WERI-Rb-1 (cell line): ENCODE measurements at regions not wholly inside any gene's neighbourhood (a gene's known extent, or its start where the extent isn't known, plus 50 kb on each side); places are given as distances from the start of the nearest gene placed in this dataset.

Experiments used
- DNase-seq: peaks from one replicate; pipeline ENCODE4 v3.0.0-alpha.2; 2020
- H3K27ac ChIP-seq: fragments of 250-450 bp; sonication (Bioruptor Pico); 2 replicates; pipeline ENCODE4 v1.5.1; 2020; ENCODE audit warnings: mild to moderate bottlenecking, moderate library complexity
- H3K27me3 ChIP-seq: fragments of 250-450 bp; sonication (Bioruptor Pico); 2 replicates; pipeline ENCODE4 v1.5.1; 2021; ENCODE audit warnings: mild to moderate bottlenecking, low read depth, moderate library complexity; ENCODE audit not compliant: insufficient read depth, severe bottlenecking
- H3K36me3 ChIP-seq: fragments of 250-450 bp; sonication (Bioruptor Pico); 2 replicates; pipeline ENCODE4 v1.5.1; 2020; ENCODE audit warnings: mild to moderate bottlenecking, moderate library complexity
- H3K4me3 ChIP-seq: 2 replicates; pipeline ENCODE4 v1.5.1; 2011; ENCODE audit warnings: low read depth, mild to moderate bottlenecking, control low read depth, low read length
- H3K9me3 ChIP-seq: fragments of 250-450 bp; sonication (Bioruptor Pico); 2 replicates; pipeline ENCODE4 v1.5.1; 2021; ENCODE audit warnings: mild to moderate bottlenecking, moderate library complexity; ENCODE audit not compliant: severe bottlenecking
- TF ChIP-seq, protein P1 (sequence below): IDR thresholded peaks from 2 replicates; pipeline ENCODE4 v1.5.1; 2011; ENCODE audit warnings: low read depth, mild to moderate bottlenecking, control low read depth, inconsistent platforms, low read length

DNA sequence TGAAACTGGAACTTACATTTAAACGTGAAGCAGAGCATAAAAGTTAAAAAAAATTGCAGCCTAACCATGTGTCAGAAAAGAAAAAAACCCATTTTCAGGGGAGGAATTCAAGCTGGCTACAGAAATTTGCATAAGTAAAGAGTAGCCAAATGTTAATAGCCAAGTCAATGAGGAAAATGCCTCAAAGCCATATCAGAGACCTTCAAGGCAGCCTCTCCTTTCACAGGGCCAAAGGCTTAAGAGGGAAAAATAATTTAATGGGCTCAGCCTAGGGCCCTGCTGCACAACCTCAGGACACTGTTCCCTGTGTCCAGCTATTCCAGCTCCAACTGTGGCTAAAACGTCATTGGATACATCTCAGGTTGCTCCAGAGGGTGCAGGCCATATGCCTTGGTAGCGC is 749.5 kb downstream of the FLRT2 start:
- Histone ChIP-seq H3K36me3 (no peaks in the 10 kb centered on the region), H3K4me3 (no peak overlapping the region), H3K27ac (no peak overlapping the region), H3K9me3 (no peaks in the 10 kb centered on the region), H3K27me3 (no peaks in the 10 kb centered on the region)
- DNase-seq = no peak
- TF ChIP-seq, protein P1, sequence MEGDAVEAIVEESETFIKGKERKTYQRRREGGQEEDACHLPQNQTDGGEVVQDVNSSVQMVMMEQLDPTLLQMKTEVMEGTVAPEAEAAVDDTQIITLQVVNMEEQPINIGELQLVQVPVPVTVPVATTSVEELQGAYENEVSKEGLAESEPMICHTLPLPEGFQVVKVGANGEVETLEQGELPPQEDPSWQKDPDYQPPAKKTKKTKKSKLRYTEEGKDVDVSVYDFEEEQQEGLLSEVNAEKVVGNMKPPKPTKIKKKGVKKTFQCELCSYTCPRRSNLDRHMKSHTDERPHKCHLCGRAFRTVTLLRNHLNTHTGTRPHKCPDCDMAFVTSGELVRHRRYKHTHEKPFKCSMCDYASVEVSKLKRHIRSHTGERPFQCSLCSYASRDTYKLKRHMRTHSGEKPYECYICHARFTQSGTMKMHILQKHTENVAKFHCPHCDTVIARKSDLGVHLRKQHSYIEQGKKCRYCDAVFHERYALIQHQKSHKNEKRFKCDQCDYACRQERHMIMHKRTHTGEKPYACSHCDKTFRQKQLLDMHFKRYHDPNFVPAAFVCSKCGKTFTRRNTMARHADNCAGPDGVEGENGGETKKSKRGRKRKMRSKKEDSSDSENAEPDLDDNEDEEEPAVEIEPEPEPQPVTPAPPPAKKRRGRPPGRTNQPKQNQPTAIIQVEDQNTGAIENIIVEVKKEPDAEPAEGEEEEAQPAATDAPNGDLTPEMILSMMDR = no peak

DNA sequence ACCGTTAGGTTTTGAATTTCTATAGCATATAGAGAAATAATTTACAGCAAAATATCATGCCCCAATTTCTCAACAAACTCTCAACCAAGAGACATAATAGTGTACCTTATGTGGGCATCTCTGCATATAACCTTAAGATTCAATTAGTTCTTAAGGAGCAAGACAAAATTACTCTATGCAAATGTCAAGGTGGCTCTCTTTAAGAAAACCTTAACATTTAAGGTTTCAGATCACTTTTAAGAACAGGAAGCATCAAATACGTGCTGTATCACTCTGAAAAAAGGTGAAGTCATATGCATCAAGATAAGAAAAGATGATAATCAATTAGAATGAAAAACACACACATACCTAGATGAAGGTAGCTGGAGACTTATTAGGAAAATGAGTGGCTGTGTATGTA is 728.0 kb downstream of the FLRT2 start:
- no peak overlapping the region for H3K27ac ChIP-seq
- H3K36me3 ChIP-seq = no peaks in the 10 kb centered on the region
- no peaks in the 10 kb centered on the region for H3K27me3 ChIP-seq
- no peaks in the 10 kb centered on the region for H3K9me3 ChIP-seq
- TF ChIP-seq, protein P1 = no peak
- DNase-seq = no peak
- H3K4me3 ChIP-seq = no peak overlapping the region

DNA sequence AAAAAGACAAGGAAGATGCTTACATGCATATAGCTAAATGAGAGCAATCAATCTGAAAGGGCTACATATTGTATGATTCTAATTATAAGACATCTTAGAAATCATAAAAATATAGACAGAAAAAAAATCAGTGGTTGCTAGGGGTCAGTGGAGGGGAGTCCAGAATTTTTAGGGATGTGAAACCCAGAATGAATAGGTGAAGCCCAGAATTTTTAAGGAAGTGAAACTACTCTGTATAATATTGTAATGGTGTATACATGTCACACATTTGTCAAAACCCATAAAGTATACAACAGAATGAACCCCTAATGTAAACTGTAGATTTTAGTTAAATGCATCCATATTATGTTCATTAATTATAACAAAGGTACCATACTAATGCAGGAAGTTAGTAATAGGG is 713.2 kb downstream of the FLRT2 start:
- TF ChIP-seq, protein P1 = no peak
- Histone ChIP-seq H3K27ac (no peak overlapping the region), H3K4me3 (no peak overlapping the region), H3K27me3 (no peaks in the 10 kb centered on the region), H3K36me3 (no peaks in the 10 kb centered on the region), H3K9me3 (no peaks in the 10 kb centered on the region)
- DNase-seq = no peak

DNA sequence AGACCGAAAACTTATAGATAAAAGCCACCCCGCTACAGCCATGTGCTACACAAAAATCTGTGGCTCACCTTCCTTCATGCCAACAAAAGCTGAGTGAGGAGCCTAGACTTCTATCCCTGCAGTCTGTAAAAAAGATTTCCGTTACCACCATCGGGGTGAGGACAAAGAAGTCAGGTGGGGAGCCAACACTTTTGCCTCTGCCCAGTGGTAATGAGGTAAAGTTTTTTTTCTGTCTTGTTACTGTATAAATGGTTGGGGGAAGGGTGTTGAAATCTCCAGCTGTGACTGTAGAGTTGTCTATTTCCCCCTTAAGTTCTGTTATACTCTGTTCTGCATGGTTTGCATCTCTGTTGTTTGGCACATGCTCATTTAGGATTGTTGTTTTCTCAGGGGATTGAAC is 707.8 kb downstream of the FLRT2 start:
- H3K4me3 ChIP-seq = no peak overlapping the region
- no peaks in the 10 kb centered on the region for H3K36me3 ChIP-seq
- TF ChIP-seq, protein P1 = no peak
- H3K27me3 ChIP-seq = no peaks in the 10 kb centered on the region
- no peaks in the 10 kb centered on the region for H3K9me3 ChIP-seq
- DNase-seq = no peak
- no peak overlapping the region for H3K27ac ChIP-seq

DNA sequence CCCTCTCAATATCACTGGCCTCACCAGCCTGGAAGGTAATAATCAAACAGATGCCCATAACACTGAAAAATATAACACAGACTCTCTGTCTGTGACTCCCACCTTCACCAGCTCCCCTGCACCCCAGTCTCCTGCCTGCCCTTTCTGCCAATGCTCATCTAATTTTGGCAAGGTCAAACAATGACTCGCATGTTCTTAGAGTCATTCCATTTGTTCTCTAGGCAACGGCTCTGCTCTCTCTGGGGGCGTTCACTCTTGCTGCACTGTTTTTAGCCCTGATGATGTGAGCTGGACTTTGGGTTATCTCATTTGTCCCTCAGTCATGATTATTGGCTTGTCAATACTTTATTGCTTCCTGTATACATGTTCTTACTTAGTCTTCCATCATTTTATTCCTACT is 691.8 kb downstream of the FLRT2 start:
- Histone ChIP-seq H3K4me3 (no peak overlapping the region), H3K27me3 (no peaks in the 10 kb centered on the region), H3K27ac (no peak overlapping the region), H3K36me3 (no peaks in the 10 kb centered on the region), H3K9me3 (no peaks in the 10 kb centered on the region)
- DNase-seq = no peak
- TF ChIP-seq, protein P1 = no peak

DNA sequence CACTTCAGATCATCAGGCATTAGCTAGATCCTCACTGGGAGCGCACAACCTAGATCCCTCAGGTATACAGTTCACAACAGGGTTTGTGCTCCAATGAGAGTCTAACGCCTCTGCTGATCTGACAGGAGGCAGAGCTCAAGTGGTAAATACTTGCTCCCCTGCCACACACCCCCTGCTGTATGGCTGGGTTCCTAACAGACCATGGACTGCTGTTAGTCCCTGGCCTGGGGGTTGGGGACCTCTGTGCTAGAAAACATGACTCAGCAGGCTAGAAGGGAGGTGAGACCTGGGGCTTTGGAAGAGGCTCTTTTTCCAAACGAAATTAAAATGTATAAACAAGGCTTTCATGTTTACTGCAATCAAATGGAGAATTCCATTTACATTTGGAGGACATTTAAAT is 691.1 kb downstream of the FLRT2 start:
- DNase-seq = no peak
- Histone ChIP-seq H3K9me3 (no peaks in the 10 kb centered on the region), H3K4me3 (no peak overlapping the region), H3K27me3 (no peaks in the 10 kb centered on the region), H3K27ac (no peak overlapping the region), H3K36me3 (no peaks in the 10 kb centered on the region)
- TF ChIP-seq, protein P1 = no peak
